22Rv1 (cell line): ENCODE measurements at regions not wholly inside any gene's neighbourhood (a gene's known extent, or its start where the extent isn't known, plus 50 kb on each side); places are given as distances from the start of the nearest gene placed in this dataset.
"Not testable (repeated sequence)": the region's sequence is repeated elsewhere in the genome, so short reads cannot be mapped to it uniquely, and the experiment has no call there.

Experiments
- H3K27ac ChIP-seq: fragments of 450-650 bp; 2 replicates; pipeline ENCODE4 v1.5.1; 2017
- CTCF ChIP-seq: fragments of 450-650 bp; IDR thresholded peaks from 2 replicates; pipeline ENCODE4 v1.5.1; 2017; ENCODE audit warnings: mild to moderate bottlenecking
- ZFX ChIP-seq: fragments of 450-650 bp; IDR thresholded peaks from 2 replicates; pipeline ENCODE4 v1.6.1; 2017; ENCODE audit warnings: antibody characterized with exemption, borderline replicate concordance

DNA sequence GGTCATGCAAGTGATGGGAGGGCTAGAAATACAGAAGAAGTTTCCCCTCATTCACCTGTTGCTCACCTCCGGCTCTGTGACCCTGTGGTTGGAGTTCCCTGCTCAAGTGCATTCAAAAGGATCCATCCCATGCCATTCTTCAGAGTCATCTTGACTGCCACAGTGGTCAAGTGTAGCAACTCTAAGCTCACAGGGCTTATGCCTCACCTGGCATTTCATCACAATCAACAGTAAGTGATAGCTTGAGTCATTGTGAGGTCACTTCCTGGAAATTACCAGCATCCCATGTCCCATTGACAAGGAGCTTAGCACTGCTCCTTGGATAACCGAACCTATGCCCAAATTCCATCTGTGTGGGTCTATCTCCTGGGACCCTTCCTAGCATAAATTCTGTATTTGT lies 55.6 kb downstream of the OR4C45 start:
- TF ChIP-seq ZFX: no peak
- TF ChIP-seq CTCF: no peak
- no peak overlapping the region for H3K27ac ChIP-seq

- TF ChIP-seq CTCF (no peak), ZFX (no peak)
- no peak overlapping the region for H3K27ac ChIP-seq
These were observed 65.6 kb downstream of the OR4C45 start for GRCh38 chr11:50098186-50098725.

GRCh38 chr11:50102916-50103315 lies 70.2 kb downstream of the OR4C45 start:
- TF ChIP-seq CTCF (no peak), ZFX (no peak)
- H3K27ac ChIP-seq: no peak overlapping the region

GRCh38 chr11:50140686-50141085 lies 108.0 kb downstream of the OR4C45 start:
- H3K27ac ChIP-seq: not testable (repeated sequence)

- H3K27ac ChIP-seq: not testable (repeated sequence)
These were observed 113.6 kb downstream of the OR4C45 start for GRCh38 chr11:50146308-50146707.

DNA sequence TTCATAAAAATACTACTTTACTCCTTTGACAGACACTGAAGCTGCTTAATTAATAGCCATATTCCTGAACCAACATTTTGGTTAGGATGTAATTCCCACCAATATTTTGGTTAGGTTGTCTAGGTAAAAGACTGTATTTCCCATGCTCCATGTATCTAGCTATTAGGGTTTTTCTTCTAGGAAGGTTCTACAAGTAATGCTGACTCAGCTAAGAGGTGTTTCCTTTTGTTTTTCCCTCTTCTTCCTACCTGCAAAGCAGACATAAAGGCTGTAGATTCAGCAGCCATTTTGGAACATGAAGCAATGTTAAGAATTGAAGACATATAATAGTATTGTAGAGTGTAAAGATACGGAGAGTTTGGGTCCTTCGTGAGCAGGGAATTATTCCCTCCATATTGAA lies 115.3 kb downstream of the OR4C45 start:
- H3K27ac ChIP-seq: not testable (repeated sequence)

DNA sequence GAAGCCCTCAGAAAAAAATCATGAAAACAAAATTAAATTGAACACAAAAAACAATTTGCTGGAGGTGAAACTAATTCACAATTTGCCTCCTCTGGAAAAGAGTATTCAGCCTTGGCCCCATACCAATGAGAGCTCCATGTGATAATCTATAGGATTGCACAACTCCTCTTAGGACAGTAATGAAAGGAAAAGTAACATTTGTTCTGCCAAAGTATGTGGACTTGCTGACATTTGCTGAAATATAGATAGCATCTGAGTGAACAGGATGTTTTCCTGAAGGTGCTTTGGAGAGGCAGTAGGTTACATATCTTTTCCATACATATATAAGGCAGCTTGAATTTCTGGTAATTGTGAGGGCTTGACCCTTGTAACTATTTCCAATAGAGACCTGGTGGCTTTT lies 122.8 kb downstream of the OR4C45 start:
- TF ChIP-seq ZFX (no peak), CTCF (no peak)
- no peak overlapping the region for H3K27ac ChIP-seq

DNA sequence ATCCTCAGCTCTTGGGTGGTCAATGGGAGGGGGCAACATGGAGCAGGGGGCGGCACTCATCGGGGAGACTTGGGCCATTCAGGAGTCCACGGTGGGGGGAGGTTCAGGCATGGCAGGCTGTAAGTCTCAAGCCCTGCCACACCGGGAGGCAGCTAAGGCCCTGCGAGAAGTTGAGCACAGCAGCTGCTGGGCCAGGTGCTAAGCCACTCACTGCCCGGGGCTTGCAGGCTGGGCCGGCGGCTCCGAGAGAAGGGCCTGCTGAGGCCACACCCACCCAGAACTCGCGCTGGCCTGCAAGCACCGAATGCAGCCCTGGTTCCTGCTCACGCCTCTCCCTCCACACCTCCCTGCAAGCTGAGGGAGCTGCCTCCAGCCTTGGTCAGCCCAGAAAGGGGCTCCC lies 131.4 kb downstream of the OR4C45 start:
- no peak for TF ChIP-seq CTCF
- TF ChIP-seq ZFX: no peak
- H3K27ac ChIP-seq: no peak overlapping the region

GRCh38 chr11:50169634-50170033 lies 137.0 kb downstream of the OR4C45 start:
- TF ChIP-seq ZFX (no peak), CTCF (no peak)
- no peak overlapping the region for H3K27ac ChIP-seq
